ENCODE measurements at regions not wholly inside any gene's neighbourhood (a gene's known extent, or its start where the extent isn't known, plus 50 kb on each side); places are given as distances from the start of the nearest gene placed in this dataset.

- FAIRE-seq (no peak), DNase-seq (ENCODE audit: insufficient read length, low spot score) (no peak)
- TF ChIP-seq CTCF (IDR thresholded peaks at IDR 0.05; ENCODE audit: insufficient read depth, missing control alignments), result no peak
These were observed 50.8 kb upstream of the PRSS1 start for GRCh38 chr7:142698429-142698828.

GRCh38 chr7:142697270-142697669 is 52.0 kb upstream of the PRSS1 start:
- DNase-seq (ENCODE audit: insufficient read length, low spot score), result no peak
- FAIRE-seq, result peak; percentile 70
- no peak for TF ChIP-seq CTCF (IDR thresholded peaks at IDR 0.05; ENCODE audit: insufficient read depth, missing control alignments)

GRCh38 chr7:142696456-142697179 is 52.7 kb upstream of the PRSS1 start:
- DNase-seq (ENCODE audit: insufficient read length, low spot score) (no peak), FAIRE-seq (no peak)
- no peak for TF ChIP-seq CTCF (IDR thresholded peaks at IDR 0.05; ENCODE audit: insufficient read depth, missing control alignments)

- DNase-seq (ENCODE audit: insufficient read length, low spot score), result no peak
- TF ChIP-seq CTCF (IDR thresholded peaks at IDR 0.05; ENCODE audit: insufficient read depth, missing control alignments), result no peak
- no peak for FAIRE-seq
These were observed 55.4 kb upstream of the PRSS1 start for GRCh38 chr7:142693911-142694310.

- no peak for FAIRE-seq
- DNase-seq (ENCODE audit: insufficient read length, low spot score), result no peak
These were observed 58.6 kb upstream of the PRSS1 start for GRCh38 chr7:142690554-142691182.

GRCh38 chr7:142689439-142690120 is 59.7 kb upstream of the PRSS1 start:
- FAIRE-seq (peak; percentile 32), DNase-seq (ENCODE audit: insufficient read length, low spot score) (no peak)
- TF ChIP-seq CTCF (IDR thresholded peaks at IDR 0.05; ENCODE audit: insufficient read depth, missing control alignments), result peak; percentile 45

More at GRCh38 chr7:142690554-142691182, 58.6 kb upstream of the PRSS1 start:
- TF ChIP-seq CTCF (IDR thresholded peaks at IDR 0.05; ENCODE audit: insufficient read depth, missing control alignments), result no peak
